ENCODE measurements at regions not wholly inside any gene's neighbourhood (a gene's known extent, or its start where the extent isn't known, plus 50 kb on each side); places are given as distances from the start of the nearest gene placed in this dataset.

DNA sequence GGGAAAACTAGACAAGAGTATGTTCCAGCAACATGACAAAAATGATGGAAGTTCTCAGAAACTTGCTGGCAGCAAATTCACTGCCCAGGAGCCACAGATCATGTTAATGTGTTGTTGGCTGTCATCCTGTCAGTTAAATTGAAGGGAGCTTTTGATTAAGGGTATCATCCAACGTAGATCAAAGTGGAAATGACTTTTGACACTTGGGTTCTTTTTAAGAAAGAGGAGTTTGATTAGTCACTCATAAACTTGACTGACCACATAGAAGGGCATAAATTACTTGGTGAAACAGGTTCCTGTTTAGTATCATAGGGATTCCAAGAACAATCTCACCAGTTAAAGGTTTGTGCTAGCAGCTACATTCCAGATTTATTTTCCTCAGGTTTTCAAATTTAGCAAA is 288.7 kb downstream of the CSNK1G3 start:
- no peak for DNase-seq

DNA sequence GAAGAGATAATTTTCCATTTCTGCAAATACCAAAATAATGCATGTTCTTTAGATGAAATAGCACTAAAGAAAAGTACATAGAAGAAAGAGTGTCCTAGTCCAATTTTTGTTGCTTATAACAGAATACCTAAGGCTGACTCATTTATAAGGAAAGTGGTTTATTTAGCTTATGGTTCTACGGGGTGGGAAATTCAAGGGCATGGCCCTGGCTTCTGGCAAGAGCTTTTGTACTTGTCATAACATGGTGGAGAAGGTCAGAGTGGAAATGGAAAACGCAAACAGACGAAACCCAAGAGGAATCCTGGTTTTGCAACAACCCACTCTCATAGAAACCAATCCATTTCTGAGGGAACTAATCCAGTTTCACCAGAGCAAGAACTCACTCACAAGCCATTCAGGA is 283.7 kb downstream of the CSNK1G3 start:
- DNase-seq, result no peak

DNA sequence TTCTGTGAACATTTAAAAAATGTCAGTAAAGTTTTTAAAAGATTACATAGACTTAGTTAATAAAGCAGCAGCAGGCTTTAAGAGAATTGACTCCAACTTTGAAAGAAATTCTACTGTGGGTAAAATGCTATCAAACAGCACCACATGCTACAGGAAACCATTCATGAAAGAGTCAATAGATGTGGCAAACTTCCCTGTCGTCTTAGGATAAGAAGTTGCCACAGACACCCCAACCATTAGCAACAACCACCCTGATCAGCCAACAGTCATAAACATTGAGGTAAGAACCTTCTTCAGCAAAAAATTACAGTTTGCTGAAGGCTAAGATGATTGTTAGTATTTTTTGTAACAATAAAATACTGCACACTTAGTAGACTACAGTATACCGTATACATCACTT is 278.2 kb downstream of the CSNK1G3 start:
- no peak for DNase-seq

DNA sequence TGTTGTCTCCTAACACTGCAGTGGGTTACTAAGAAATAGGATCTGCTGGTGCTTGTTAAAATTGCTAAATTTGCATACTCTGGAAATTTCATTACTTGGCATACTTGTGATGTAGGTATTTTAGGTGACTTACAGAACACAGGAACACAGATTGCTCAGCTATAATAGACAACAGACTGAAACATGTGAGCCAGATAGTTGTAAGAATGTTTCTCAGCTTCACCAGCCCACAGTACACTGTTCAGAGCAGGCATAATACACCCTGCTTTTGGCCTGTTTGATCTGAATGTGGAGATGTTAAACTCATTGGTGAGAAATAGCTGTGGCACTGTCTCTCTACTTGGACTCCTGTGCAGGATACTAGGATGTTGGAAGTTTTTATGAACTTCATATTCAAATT is 275.7 kb downstream of the CSNK1G3 start:
- DNase-seq, result no peak

- DNase-seq, result no peak
Observed at GRCh38 chr5:123787136-123787535, 275.2 kb downstream of the CSNK1G3 start.

- no peak for DNase-seq
Observed at GRCh38 chr5:123786411-123786810, 274.4 kb downstream of the CSNK1G3 start.

DNA sequence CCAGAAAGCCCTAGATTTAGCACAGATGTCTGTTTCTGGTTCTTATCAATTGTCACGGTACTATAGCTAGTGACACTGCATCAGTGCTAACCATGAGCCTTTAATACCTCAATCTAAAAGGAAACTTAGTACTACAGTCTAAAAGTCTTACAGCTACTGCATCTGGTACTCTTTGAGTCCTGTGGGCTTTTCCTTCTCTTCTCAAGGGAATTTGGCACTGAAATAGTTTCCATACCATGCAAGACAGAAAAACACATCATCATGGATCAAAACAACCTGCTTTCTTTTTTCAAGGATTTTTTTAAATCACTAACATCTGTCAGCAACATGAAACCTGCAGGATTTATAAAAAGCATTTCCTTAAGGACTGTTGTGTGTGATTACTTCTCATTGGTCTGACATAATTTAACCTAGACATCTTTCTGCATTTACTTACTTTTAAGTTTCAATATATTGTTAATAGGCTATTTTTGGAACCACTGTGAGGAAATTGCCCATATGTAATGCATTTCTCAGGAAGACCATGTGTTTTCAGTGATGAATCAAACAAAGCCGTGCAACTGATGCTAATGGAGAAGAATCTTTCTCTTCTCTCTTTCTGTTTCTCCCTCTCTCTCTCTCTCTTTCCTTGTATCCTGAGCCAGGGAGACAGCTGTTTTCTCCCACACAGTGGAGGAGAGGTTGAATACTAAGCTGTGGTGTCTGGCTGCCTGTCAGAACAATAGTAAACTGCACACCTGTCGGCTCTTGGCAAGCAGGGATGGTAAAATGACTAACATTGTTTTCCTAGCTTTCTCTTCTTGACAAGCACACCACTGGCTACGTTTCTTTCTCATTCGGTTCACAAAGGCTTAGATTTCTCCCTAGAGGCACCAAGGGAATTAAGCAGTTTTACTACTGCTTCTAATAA is 273.4 kb downstream of the CSNK1G3 start:
- no peak for DNase-seq

DNA sequence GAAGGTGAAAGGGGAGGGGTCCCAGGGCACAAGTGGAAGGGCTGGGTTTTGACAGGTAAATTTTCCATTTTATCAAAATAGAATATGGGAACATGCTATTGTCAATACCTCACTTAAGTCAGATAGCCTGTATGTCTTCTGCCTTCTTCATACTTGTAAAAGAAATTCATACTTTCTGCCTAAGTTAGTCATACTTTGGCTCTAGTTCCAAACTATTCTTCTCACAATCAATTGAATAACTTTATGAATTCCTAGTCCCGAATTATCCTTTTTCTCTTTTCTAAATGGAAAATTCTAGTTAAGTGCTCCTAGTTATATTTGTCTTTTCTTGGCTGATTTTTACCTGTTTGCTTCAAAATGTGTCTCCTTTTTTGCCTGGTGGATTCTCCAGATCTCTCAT is 271.4 kb downstream of the CSNK1G3 start:
- no peak for DNase-seq

DNA sequence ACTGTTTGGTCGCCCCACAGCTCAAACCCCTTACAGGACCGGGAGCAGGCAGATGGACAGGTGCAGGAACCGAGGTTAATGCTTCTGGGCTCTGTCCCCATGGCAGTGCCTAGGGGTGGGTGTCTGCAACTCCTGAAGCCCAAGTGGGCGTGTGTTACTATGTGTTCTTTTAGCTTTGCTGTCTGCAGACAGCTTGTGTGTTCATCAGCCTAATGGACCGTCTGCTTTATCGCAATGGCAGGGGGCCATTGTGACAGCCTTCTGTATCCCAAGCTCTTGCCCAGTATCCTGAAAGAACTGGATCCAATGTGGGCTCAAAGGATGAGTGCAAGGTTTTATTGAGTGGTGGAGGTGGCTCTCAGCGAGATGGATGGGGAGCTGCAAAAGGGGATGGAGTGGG is 266.7 kb downstream of the CSNK1G3 start:
- DNase-seq, result no peak

- no peak for DNase-seq
Observed at GRCh38 chr5:123776761-123777160, 264.8 kb downstream of the CSNK1G3 start.

DNA sequence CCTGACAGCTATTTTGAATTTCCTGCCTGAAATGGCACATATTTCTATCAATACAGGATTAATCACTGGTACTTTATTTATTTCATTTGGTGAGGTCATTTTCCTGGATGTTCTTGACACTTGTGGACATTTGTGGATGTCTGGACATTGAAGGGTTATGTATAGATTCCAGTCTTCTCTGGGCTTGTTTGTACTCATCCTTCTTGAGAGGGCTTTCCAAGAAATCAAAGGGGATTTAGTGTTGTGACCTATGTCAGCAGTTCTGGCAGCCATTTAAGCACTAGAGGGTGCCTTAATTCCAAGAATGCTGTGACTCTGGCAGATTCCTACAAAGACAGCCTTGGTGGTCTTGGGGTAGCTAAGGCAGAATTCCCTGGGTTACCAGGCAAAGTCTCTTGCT is 259.7 kb downstream of the CSNK1G3 start:
- no peak for DNase-seq

DNA sequence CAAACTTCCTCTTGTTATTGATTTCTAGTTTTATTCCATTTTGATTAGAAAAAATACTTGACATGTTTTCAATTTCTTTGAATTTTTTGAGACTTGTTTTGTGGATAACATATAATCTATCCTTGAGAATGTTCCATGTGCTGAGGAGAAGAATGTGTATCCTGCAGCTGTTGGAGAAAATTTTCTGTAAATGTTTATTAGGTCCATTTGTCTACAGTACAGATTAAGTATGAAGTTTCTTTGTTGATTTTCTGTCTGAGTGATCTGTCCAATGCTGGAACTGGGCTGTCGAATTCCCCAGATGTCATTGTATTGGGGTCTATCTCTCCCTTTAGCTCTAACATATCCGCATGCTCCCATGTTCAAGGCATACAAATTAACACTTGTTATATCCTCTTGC is 251.2 kb downstream of the CSNK1G3 start:
- DNase-seq, result no peak

DNA sequence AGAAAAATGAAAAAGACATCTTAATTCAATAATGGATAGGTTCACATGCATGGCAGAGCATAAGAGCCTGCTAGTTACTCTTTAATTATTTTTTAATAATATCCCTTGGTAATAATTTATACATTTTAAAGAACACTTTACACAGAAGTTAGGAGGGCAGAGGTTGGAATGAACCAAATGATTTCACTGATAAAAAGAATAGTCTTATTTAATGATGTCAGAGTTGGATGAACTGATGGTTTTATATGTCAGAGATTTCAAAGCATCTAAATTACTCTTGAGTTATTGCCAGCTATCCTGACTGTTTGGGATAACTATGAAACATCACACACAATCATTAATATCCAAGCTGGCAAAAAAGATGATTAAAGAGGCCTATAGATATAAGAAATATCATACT is 244.8 kb downstream of the CSNK1G3 start:
- no peak for DNase-seq

DNA sequence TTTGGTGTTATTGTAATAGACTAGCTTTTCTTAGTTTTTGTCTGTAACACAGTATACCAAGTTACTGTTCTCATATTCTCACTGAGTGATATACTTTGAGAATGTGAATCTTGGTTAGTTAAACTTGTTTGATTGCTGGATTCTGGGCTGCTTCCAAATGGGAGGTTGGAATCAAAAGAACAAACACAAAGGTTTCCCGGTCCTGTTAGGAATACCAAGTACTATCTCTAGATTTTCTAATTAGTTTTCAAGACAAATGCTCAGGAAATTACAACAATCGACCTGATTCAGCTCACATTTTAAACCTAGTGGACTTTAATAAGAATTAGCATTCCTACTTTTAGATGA is 244.3 kb downstream of the CSNK1G3 start:
- DNase-seq, result no peak

- no peak for DNase-seq
Observed at GRCh38 chr5:123755653-123756317, 243.8 kb downstream of the CSNK1G3 start.

DNA sequence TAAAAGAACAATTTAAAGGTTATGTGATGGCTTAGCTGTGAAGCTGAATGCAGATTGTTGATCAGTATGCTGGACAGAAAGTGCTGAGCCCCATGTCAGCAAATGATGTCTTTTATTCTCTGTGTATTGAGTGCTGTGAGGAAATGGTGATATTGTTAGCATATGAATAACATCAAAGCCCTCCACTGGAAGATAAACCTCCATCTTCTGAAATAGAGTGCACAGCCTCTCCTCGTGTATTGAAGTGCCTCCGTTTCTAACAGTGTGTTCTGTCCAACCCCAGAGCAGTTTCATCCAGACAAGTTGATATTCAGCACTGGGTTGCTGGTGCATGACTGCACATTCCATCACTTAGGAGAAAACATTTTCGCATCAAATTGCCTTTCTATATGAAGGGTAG is 242.9 kb downstream of the CSNK1G3 start:
- no peak for DNase-seq

- DNase-seq, result no peak
Observed at GRCh38 chr5:123753937-123754891, 242.2 kb downstream of the CSNK1G3 start.

DNA sequence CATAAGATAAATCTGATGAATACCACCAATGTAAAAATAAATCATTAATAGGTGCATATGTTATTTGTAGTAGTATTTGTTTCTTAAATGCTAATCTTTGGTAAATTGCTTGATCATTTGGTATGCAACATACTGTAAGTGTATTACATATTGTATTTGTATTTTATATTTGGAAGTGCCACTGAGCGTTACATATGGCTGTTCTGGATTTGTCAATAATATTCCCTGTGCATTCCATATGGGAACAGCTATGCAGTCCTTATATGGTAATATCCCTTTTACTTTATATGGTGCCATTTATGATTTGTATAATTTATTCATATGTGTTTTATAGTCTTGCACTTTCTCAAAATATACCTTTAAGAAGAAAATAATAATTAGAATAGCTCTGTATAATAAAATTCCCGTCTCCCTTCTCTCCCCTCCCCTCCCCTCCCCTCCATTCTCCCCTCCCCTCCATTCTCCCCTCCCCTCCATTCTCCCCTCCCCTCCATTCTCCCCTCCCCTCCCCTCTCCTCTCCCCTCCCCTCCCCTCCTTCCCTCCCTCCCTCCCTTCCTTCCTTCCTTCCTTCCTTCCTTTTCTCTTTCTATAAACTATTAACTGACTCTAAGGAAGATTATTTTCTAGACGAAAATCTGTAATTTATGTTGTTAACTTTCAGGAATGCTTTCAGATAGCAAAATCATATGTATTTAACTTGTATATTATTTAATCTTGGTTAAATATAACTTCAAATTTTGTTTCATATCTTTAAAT is 241.4 kb downstream of the CSNK1G3 start:
- DNase-seq, result no peak

GRCh38 chr5:123752552-123753179 is 240.7 kb downstream of the CSNK1G3 start:
- DNase-seq, result no peak

GRCh38 chr5:123751670-123752069 is 239.7 kb downstream of the CSNK1G3 start:
- no peak for DNase-seq

DNA sequence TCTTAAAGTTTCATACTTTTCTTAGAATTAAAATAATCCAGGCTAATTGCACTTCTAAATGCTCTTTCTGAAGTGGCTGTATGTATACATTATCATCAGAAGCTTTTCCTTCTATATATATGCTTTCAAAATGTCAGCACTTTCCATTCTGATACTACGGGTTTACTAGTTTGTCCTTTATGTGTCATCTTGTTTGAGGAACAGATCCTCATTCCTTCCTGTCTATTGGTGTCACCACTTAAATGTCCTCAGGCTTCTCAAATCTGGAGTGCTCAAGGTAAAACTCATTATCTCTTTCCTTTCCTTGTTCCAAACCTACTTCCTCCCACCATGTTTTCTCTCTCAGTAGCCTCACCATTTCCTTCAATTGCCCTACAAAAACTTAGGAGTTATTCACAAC is 236.3 kb downstream of the CSNK1G3 start:
- no peak for DNase-seq

Data from CD4-positive, alpha-beta T cell treated with Interleukin-1 beta for 1 hour (primary cell).